GM23338 (cell line): ENCODE measurements at regions not wholly inside any gene's neighbourhood (a gene's known extent, or its start where the extent isn't known, plus 50 kb on each side); places are given as distances from the start of the nearest gene placed in this dataset.

ENCODE experiments used
- ATAC-seq: fragments of 200-7000 bp; cut with Tn5 transposase; 3 replicates; pipeline ENCODE4 v1.9.1; 2020
- DNase-seq: peaks from one replicate; pipeline ENCODE4 v3.0.0-alpha.2; 2015; ENCODE audit warnings: low spot score
- H2AFZ ChIP-seq: fragments of 200-600 bp; sonication (generic); 2 replicates; pipeline ENCODE4 v1.8.0; 2016; ENCODE audit warnings: antibody characterized with exemption, mild to moderate bottlenecking, moderate library complexity
- H3F3A ChIP-seq: fragments of 200-600 bp; sonication (generic); replicated peaks from 2 replicates; pipeline ENCODE4 v1.8.0; 2017; ENCODE audit warnings: antibody characterized with exemption, mixed run types, low read depth
- H3K27ac ChIP-seq: fragments of 200-600 bp; sonication (generic); 2 replicates; pipeline ENCODE4 v1.6.1; 2016; ENCODE audit warnings: low read depth
- H3K27me3 ChIP-seq: fragments of 200-600 bp; sonication (generic); 2 replicates; pipeline ENCODE4 v1.8.0; 2016; ENCODE audit warnings: mild to moderate bottlenecking, mixed run types, moderate library complexity; ENCODE audit not compliant: insufficient read depth
- H3K36me3 ChIP-seq: fragments of 200-600 bp; sonication (generic); 2 replicates; pipeline ENCODE4 v1.8.0; 2016; ENCODE audit warnings: mild to moderate bottlenecking; ENCODE audit not compliant: insufficient read depth
- H3K4me1 ChIP-seq: fragments of 200-600 bp; sonication (generic); 2 replicates; pipeline ENCODE4 v1.8.0; 2016; ENCODE audit warnings: mild to moderate bottlenecking, moderate library complexity; ENCODE audit not compliant: insufficient read depth
- H3K4me2 ChIP-seq: fragments of 200-600 bp; sonication (generic); 2 replicates; pipeline ENCODE4 v1.7.1; 2017; ENCODE audit warnings: mixed run types
- H3K4me3 ChIP-seq: fragments of 200-600 bp; sonication (generic); 2 replicates; pipeline ENCODE4 v1.6.1; 2016; ENCODE audit warnings: mixed run types
- H3K79me2 ChIP-seq: fragments of 200-600 bp; sonication (generic); replicated peaks from 2 replicates; pipeline ENCODE4 v1.8.0; 2017; ENCODE audit warnings: mild to moderate bottlenecking; ENCODE audit not compliant: insufficient read depth
- H3K9me2 ChIP-seq: fragments of 200-600 bp; sonication (generic); 2 replicates; pipeline ENCODE4 v1.8.0; 2017; ENCODE audit not compliant: insufficient read depth
- H4K20me1 ChIP-seq: fragments of 200-600 bp; sonication (generic); replicated peaks from 2 replicates; pipeline ENCODE4 v1.8.0; 2017; ENCODE audit warnings: mild to moderate bottlenecking; ENCODE audit not compliant: insufficient read depth
- H3K27ac Mint-ChIP-seq: 2 replicates; pipeline ENCODE4 v1.8.0; 2020; ENCODE audit warnings: inconsistent platforms, mild to moderate bottlenecking, moderate library complexity, mixed read lengths
- H3K27me3 Mint-ChIP-seq: 3 replicates; pipeline ENCODE4 v1.8.0; 2022; ENCODE audit warnings: low read depth, mild to moderate bottlenecking, moderate library complexity, mixed read lengths, inconsistent platforms; ENCODE audit not compliant: insufficient read depth, poor library complexity
- H3K36me3 Mint-ChIP-seq: 3 replicates; pipeline ENCODE4 v1.8.0; 2021; ENCODE audit warnings: low read depth, mild to moderate bottlenecking, inconsistent platforms, moderate library complexity, mixed read lengths
- H3K4me1 Mint-ChIP-seq: 3 replicates; pipeline ENCODE4 v1.8.0; 2020; ENCODE audit warnings: mild to moderate bottlenecking, inconsistent platforms, mixed read lengths
- H3K4me3 Mint-ChIP-seq: 3 replicates; pipeline ENCODE4 v1.8.0; 2021; ENCODE audit warnings: moderate library complexity, mild to moderate bottlenecking, inconsistent platforms, mixed read lengths
- H3K9me3 Mint-ChIP-seq: 3 replicates; pipeline ENCODE4 v1.8.0; 2020; ENCODE audit warnings: moderate library complexity, mild to moderate bottlenecking, inconsistent platforms, mixed read lengths
- CREB1 ChIP-seq: fragments of 250-450 bp; sonication (Bioruptor Pico); IDR thresholded peaks from 2 replicates; pipeline ENCODE4 v1.5.0; 2020; ENCODE audit warnings: low read depth, mild to moderate bottlenecking, moderate library complexity
- CTCF ChIP-seq, 2 experiments: fragments of 200-600 bp in 1 of 2; sonication (generic) in 1 of 2; conservative IDR thresholded peaks; 2 replicates each; pipeline versions ENCODE4 v1.5.1 to v1.6.1; 2016 to 2017; ENCODE audit warnings: antibody characterized with exemption in 2 of 2, low read depth in 2 of 2, mild to moderate bottlenecking in 2 of 2, moderate library complexity in 1 of 2
- ETS1 ChIP-seq: IDR thresholded peaks from 2 replicates; pipeline ENCODE4 v1.6.1; 2016; ENCODE audit warnings: antibody characterized with exemption
- EZH2 ChIP-seq: fragments of 200-600 bp; sonication (generic); IDR thresholded peaks from one replicate; pipeline ENCODE4 v1.8.0; 2017; ENCODE audit warnings: antibody characterized with exemption, mild to moderate bottlenecking, low read depth; ENCODE audit not compliant: unreplicated experiment
- EZH2phosphoT487 ChIP-seq: fragments of 200-600 bp; sonication (generic); IDR thresholded peaks from one replicate; pipeline ENCODE4 v1.8.1; 2018; ENCODE audit warnings: antibody characterized with exemption; ENCODE audit not compliant: unreplicated experiment
- JUNB ChIP-seq: IDR thresholded peaks from one replicate; pipeline ENCODE4 v1.6.1; 2016; ENCODE audit warnings: antibody characterized with exemption; ENCODE audit not compliant: unreplicated experiment
- NANOG ChIP-seq: IDR thresholded peaks from 2 replicates; pipeline ENCODE4 v1.6.1; 2016; ENCODE audit warnings: antibody characterized with exemption, borderline replicate concordance
- POLR2AphosphoS5 ChIP-seq: IDR thresholded peaks from 2 replicates; pipeline ENCODE4 v1.6.1; 2016; ENCODE audit warnings: antibody characterized with exemption, low read depth
- REST ChIP-seq: IDR thresholded peaks from one replicate; pipeline ENCODE4 v1.6.1; 2018; ENCODE audit warnings: antibody characterized with exemption; ENCODE audit not compliant: unreplicated experiment
- STAT1 ChIP-seq: IDR thresholded peaks from one replicate; pipeline ENCODE4 v1.6.1; 2016; ENCODE audit warnings: antibody characterized with exemption; ENCODE audit not compliant: unreplicated experiment
- ZNF114 ChIP-seq: fragments of 250-450 bp; sonication (Bioruptor Pico); IDR thresholded peaks from 2 replicates; pipeline ENCODE4 v1.5.0; 2020; ENCODE audit warnings: mild to moderate bottlenecking, moderate library complexity
- ZNF331 ChIP-seq: fragments of 250-450 bp; sonication (Bioruptor Pico); IDR thresholded peaks from 2 replicates; pipeline ENCODE4 v1.5.0; 2020; ENCODE audit warnings: low read depth, mild to moderate bottlenecking, moderate library complexity
- ZNF462 ChIP-seq: fragments of 250-450 bp; sonication (Bioruptor Pico); IDR thresholded peaks from 2 replicates; pipeline ENCODE4 v1.5.0; 2020; ENCODE audit warnings: mild to moderate bottlenecking, moderate library complexity

GRCh38 chr20:12773936-12774335 lies 234.8 kb upstream of the SPTLC3 start:
- H3K4me1 ChIP-seq, result peaks cover 4% of the 10 kb centered on the region; the same call in 1 of the 2 replicates
- H3K36me3 Mint-ChIP-seq, result no peaks in the 10 kb centered on the region
- DNase-seq, result no peak
- no peaks in the 10 kb centered on the region for H3K79me2 ChIP-seq
- H3K9me3 Mint-ChIP-seq, result no peaks in the 10 kb centered on the region; the same call in 2 of the 3 replicates
- H3K27me3 Mint-ChIP-seq, result peaks cover 1% of the 10 kb centered on the region
- no peak overlapping the region for H3K4me3 ChIP-seq
- no peak overlapping the region for H3K4me2 ChIP-seq
- no peak overlapping the region for H3K27ac Mint-ChIP-seq
- TF ChIP-seq ZNF331 (CRISPR knock-in tag) (no peak), EZH2phosphoT487 (no peak), NANOG (no peak), ZNF114 (no peak), ZNF462 (CRISPR knock-in tag) (no peak), CTCF (conservative IDR thresholded peaks at IDR 0.05; ENCODE audit: low read depth in 2 of 2) (no peak), JUNB (no peak), POLR2AphosphoS5 (no peak), EZH2 (no peak), STAT1 (no peak), CREB1 (CRISPR knock-in tag) (no peak), ETS1 (no peak), REST (no peak)
- no peak for ATAC-seq
- H3F3A ChIP-seq, result no peaks in the 10 kb centered on the region
- no peak overlapping the region for H3K27ac ChIP-seq
- H4K20me1 ChIP-seq, result no peaks in the 10 kb centered on the region
- no peaks in the 10 kb centered on the region for H3K27me3 ChIP-seq
- H2AFZ ChIP-seq, result no peak overlapping the region
- H3K4me1 Mint-ChIP-seq, result peaks cover 9% of the 10 kb centered on the region
- no peaks in the 10 kb centered on the region; the same call in 1 of the 2 replicates for H3K9me2 ChIP-seq
- H3K4me3 Mint-ChIP-seq, result no peak overlapping the region
- H3K36me3 ChIP-seq, result no peaks in the 10 kb centered on the region
